ENCODE measurements at regions not wholly inside any gene's neighbourhood (a gene's known extent, or its start where the extent isn't known, plus 50 kb on each side); places are given as distances from the start of the nearest gene placed in this dataset.

DNA sequence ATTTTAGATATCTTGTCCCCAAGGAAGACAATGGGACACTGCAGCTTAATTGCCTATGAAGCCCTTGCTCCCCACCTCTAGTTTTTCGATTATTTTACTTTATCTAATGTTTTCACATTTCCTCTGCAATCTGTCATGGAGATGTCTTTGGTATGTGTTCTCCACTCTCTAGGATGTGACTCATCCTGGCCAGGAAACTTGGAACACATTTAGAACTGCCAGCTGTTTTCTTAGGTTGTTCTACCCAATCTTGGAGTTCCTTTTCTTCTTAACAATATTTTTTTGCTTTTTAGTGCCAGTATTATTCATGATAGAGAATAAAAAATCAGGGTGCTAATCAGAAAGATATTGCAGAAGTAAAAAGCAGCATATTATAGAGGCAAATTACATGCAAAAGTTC lies 101.7 kb upstream of the CLEC14A start:
- intact Hi-C loops (cut with micrococcal nuclease; ENCODE audit: unreplicated experiment) (loop anchor here (10.0 kb wide), 1 partner anchor 453 kb away; no protein-coding TSS in a partner anchor), in situ Hi-C loops (cut with HindIII; ENCODE audit: extremely low pct_ligation_motif_present, low pct_unique_long_range_greater_than_20kb) (no loop called here)
- POLR2A ChIA-PET, result no interaction called here
- Histone ChIP-seq H3K27ac (ENCODE audit: extremely low read length, insufficient read depth, low read length) (no peak overlapping the region), H3K36me3 (replicated peaks in 1 of 2; ENCODE audit: control insufficient read depth in 1 of 2, insufficient read depth in 2 of 2, low read length in 2 of 2) (no peaks in the 10 kb centered on the region), H3K9me3 (ENCODE audit: low read length) (peaks cover 33% of the 10 kb centered on the region), H3K4me1 (ENCODE audit: insufficient read depth, low read length) (no peaks in the 10 kb centered on the region), H4K20me1 (ENCODE audit: insufficient read depth, low read length) (no peaks in the 10 kb centered on the region), H3K4me2 (ENCODE audit: low read depth, low read length) (no peak overlapping the region), H3K27me3 (ENCODE audit: control insufficient read depth in 1 of 2, insufficient read depth in 2 of 2, low read length in 2 of 2) (no peaks in the 10 kb centered on the region), H3K9ac (ENCODE audit: insufficient read depth, low read depth, low read length) (no peak overlapping the region), H3K4me3 (replicated peaks in 1 of 3; ENCODE audit: insufficient read depth in 1 of 3, low read depth in 2 of 3, low read length in 3 of 3) (no peak overlapping the region), H3K79me2 (ENCODE audit: insufficient read depth, low read length) (no peaks in the 10 kb centered on the region), H2AFZ (ENCODE audit: low read length) (no peak overlapping the region)
- ATAC-seq, result no peak
- DNase-seq (ENCODE audit: low spot score), result no peak
- BruUV-seq (replicated peaks), result no TSS peak
- TF ChIP-seq ZC3H13 (CRISPR knock-in tag; IDR thresholded peaks at IDR 0.05), result no peak
- TF ChIP-seq ZNF432 (CRISPR knock-in tag; IDR thresholded peaks at IDR 0.05; ENCODE audit: borderline replicate concordance), result no peak
- TF ChIP-seq SYNCRIP (IDR thresholded peaks at IDR 0.05; ENCODE audit: insufficient read depth, low read depth, low read length), result no peak
- TF ChIP-seq DMTF1 (CRISPR knock-in tag; IDR thresholded peaks at IDR 0.05), result no peak
- no peak for TF ChIP-seq TRIM22 (IDR thresholded peaks at IDR 0.05)
- TF ChIP-seq, protein P1, sequence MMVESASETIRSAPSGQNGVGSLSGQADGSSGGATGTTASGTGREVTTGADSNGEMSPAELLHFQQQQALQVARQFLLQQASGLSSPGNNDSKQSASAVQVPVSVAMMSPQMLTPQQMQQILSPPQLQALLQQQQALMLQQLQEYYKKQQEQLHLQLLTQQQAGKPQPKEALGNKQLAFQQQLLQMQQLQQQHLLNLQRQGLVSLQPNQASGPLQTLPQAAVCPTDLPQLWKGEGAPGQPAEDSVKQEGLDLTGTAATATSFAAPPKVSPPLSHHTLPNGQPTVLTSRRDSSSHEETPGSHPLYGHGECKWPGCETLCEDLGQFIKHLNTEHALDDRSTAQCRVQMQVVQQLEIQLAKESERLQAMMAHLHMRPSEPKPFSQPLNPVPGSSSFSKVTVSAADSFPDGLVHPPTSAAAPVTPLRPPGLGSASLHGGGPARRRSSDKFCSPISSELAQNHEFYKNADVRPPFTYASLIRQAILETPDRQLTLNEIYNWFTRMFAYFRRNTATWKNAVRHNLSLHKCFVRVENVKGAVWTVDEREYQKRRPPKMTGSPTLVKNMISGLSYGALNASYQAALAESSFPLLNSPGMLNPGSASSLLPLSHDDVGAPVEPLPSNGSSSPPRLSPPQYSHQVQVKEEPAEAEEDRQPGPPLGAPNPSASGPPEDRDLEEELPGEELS (CRISPR knock-in tag; IDR thresholded peaks at IDR 0.05), result no peak
- TF ChIP-seq KDM4B (CRISPR knock-in tag; IDR thresholded peaks at IDR 0.05), result no peak
- no peak for TF ChIP-seq PCBP2 (optimal IDR thresholded peaks at IDR 0.05; ENCODE audit: low read depth, low read length, poor library complexity, severe bottlenecking)
- TF ChIP-seq, protein P2, sequence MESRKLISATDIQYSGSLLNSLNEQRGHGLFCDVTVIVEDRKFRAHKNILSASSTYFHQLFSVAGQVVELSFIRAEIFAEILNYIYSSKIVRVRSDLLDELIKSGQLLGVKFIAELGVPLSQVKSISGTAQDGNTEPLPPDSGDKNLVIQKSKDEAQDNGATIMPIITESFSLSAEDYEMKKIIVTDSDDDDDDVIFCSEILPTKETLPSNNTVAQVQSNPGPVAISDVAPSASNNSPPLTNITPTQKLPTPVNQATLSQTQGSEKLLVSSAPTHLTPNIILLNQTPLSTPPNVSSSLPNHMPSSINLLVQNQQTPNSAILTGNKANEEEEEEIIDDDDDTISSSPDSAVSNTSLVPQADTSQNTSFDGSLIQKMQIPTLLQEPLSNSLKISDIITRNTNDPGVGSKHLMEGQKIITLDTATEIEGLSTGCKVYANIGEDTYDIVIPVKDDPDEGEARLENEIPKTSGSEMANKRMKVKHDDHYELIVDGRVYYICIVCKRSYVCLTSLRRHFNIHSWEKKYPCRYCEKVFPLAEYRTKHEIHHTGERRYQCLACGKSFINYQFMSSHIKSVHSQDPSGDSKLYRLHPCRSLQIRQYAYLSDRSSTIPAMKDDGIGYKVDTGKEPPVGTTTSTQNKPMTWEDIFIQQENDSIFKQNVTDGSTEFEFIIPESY (CRISPR knock-in tag; IDR thresholded peaks at IDR 0.05), result no peak
- no peak for TF ChIP-seq HMG20A (CRISPR knock-in tag; IDR thresholded peaks at IDR 0.05; ENCODE audit: borderline replicate concordance)
- TF ChIP-seq ZNF550 (CRISPR knock-in tag; IDR thresholded peaks at IDR 0.05; ENCODE audit: borderline replicate concordance), result no peak
- TF ChIP-seq PLRG1 (conservative IDR thresholded peaks at IDR 0.05), result no peak
- TF ChIP-seq ZSCAN9 (CRISPR knock-in tag; IDR thresholded peaks at IDR 0.05; ENCODE audit: borderline replicate concordance), result no peak
- no peak for TF ChIP-seq ZNF691 (CRISPR knock-in tag; IDR thresholded peaks at IDR 0.05; ENCODE audit: borderline replicate concordance, low read depth)
- no peak for FAIRE-seq
- CTCF ChIA-PET (ENCODE audit: low intra/inter-chr PET ratio, low total read pairs), result no interaction called here
- WGBS (ENCODE audit: low lambda C conversion rate), result 1% methylated on average over 1 of the region's 1 CpG

Data from HepG2 (cell line).